Lung (tissue), 11 donors: ENCODE measurements at regions not wholly inside any gene's neighbourhood (a gene's known extent, or its start where the extent isn't known, plus 50 kb on each side); places are given as distances from the start of the nearest gene placed in this dataset.

Experiments
- ATAC-seq: fragments of 200-7000 bp; cut with Tn5 transposase; one replicate; pipeline ENCODE4 v1.9.1; 2020; ENCODE audit warnings: moderate number of reproducible peaks; ENCODE audit not compliant: insufficient read depth, low FRiP score
- DNase-seq, 3 donors: peaks; one replicate each; pipeline ENCODE4 v3.0.0-alpha.2; 2013 to 2017
- H3K27ac ChIP-seq, 2 donors: one replicate each; pipeline ENCODE4 v1.5.1; 2013; ENCODE audit warnings: mild to moderate bottlenecking in 2 of 2, moderate library complexity in 2 of 2, control low read depth in 1 of 2, inconsistent platforms in 1 of 2, low read depth in 1 of 2, low read length in 1 of 2
- H3K27me3 ChIP-seq, 3 donors: one replicate each; pipeline ENCODE4 v1.5.1; 2013; ENCODE audit warnings: low read length in 2 of 3; ENCODE audit not compliant: control insufficient read depth in 3 of 3, insufficient read depth in 3 of 3
- H3K36me3 ChIP-seq, 4 donors: one replicate each; pipeline ENCODE4 v1.5.1; 2013; ENCODE audit warnings: low read length in 4 of 4, mild to moderate bottlenecking in 1 of 4, moderate library complexity in 1 of 4; ENCODE audit not compliant: control insufficient read depth in 4 of 4, insufficient read depth in 4 of 4
- H3K4me1 ChIP-seq, 5 donors: one replicate each; pipeline ENCODE4 v1.5.1; 2013; ENCODE audit warnings: low read length in 5 of 5, mild to moderate bottlenecking in 2 of 5, moderate library complexity in 1 of 5; ENCODE audit not compliant: control insufficient read depth in 5 of 5, insufficient read depth in 5 of 5
- H3K4me3 ChIP-seq: one replicate; pipeline ENCODE4 v1.5.1; 2013; ENCODE audit warnings: mild to moderate bottlenecking, control low read depth, moderate library complexity
- H3K9ac ChIP-seq, 2 donors: one replicate each; pipeline ENCODE4 v1.5.1; 2013; ENCODE audit warnings: low read length in 2 of 2, control low read depth in 1 of 2; ENCODE audit not compliant: insufficient read depth in 1 of 2
- H3K9me3 ChIP-seq, 4 donors: one replicate each; pipeline ENCODE4 v1.5.1; 2013; ENCODE audit warnings: low read length in 3 of 4, mild to moderate bottlenecking in 1 of 4, moderate library complexity in 1 of 4; ENCODE audit not compliant: control insufficient read depth in 4 of 4, insufficient read depth in 3 of 4
- CTCF ChIP-seq: IDR thresholded peaks from 2 replicates; pipeline ENCODE4 v1.5.1; 2012; ENCODE audit warnings: mild to moderate bottlenecking; ENCODE audit errors: control extremely low read depth, extremely low read depth
- WGBS, 2 donors: extraction: QIAGEN DNeasy Blood & Tissue Kit; methylation state at CpG; one replicate each; pipeline ENCODE4 v1.1.7; 2013; 5-methylcytosine and 5-hydroxymethylcytosine counted together
- donor health status: control.
- donor health status: control.
- donor health status: Bipolar disorder and iron deficiency.
- donor health status: healthy.
- donor health status: DM: yes; HTN: yes; CAD: no.

- H3K27me3 ChIP-seq: peaks cover 0 to 2% (median 0%) of the 10 kb centered on the region in 3 donors
- no peak overlapping the region for H3K9ac ChIP-seq
- no peaks in the 10 kb centered on the region for H3K4me1 ChIP-seq
- no peak overlapping the region for H3K27ac ChIP-seq
- no peak for TF ChIP-seq CTCF
- 50 to 75% methylated on average over 3 of the region's 3 CpGs for WGBS, 2 donors
- ATAC-seq (no peak), DNase-seq (no peak)
- no peaks in the 10 kb centered on the region for H3K9me3 ChIP-seq
- H3K36me3 ChIP-seq: no peaks in the 10 kb centered on the region
- H3K4me3 ChIP-seq: no peak overlapping the region
Observed at GRCh38 chr4:36757580-36758311, 476.3 kb downstream of the DTHD1 start.

GRCh38 chr4:36758312-36759178 is 477.1 kb downstream of the DTHD1 start:
- Histone ChIP-seq H3K9me3 (no peaks in the 10 kb centered on the region), H3K36me3 (no peaks in the 10 kb centered on the region), H3K9ac (no peak overlapping the region), H3K4me3 (no peak overlapping the region), H3K4me1 (no peaks in the 10 kb centered on the region), H3K27me3 (peaks cover 0 to 2% (median 0%) of the 10 kb centered on the region in 3 donors), H3K27ac (no peak overlapping the region)
- DNase-seq (no peak), ATAC-seq (no peak)
- TF ChIP-seq CTCF: no peak
- WGBS, 2 donors: 58% methylated on average over 9 of the region's 9 CpGs

- H3K9ac ChIP-seq: no peak overlapping the region
- 71 to 91% methylated on average over 4 of the region's 4 CpGs for WGBS, 2 donors
- no peaks in the 10 kb centered on the region for H3K9me3 ChIP-seq
- no peak for ATAC-seq
- no peaks in the 10 kb centered on the region for H3K4me1 ChIP-seq
- H3K36me3 ChIP-seq: no peaks in the 10 kb centered on the region
- no peak overlapping the region for H3K27ac ChIP-seq
- TF ChIP-seq CTCF: no peak
- H3K4me3 ChIP-seq: no peak overlapping the region
- peaks cover 0 to 2% (median 0%) of the 10 kb centered on the region in 3 donors for H3K27me3 ChIP-seq
- no peak for DNase-seq
Observed at GRCh38 chr4:36761607-36762006, 480.2 kb downstream of the DTHD1 start.
